ENCODE measurements at regions not wholly inside any gene's neighbourhood (a gene's known extent, or its start where the extent isn't known, plus 50 kb on each side); places are given as distances from the start of the nearest gene placed in this dataset.

GRCh38 chr18:68436485-68436884 is 278.4 kb downstream of the TMX3 start:
- H3K9me3 Mint-ChIP-seq = peaks cover 4% of the 10 kb centered on the region
- peaks cover 2% of the 10 kb centered on the region for H3K4me1 Mint-ChIP-seq
- no peaks in the 10 kb centered on the region for H3K36me3 Mint-ChIP-seq
- no peak overlapping the region for H3K27ac Mint-ChIP-seq
- H3K4me3 Mint-ChIP-seq = no peak overlapping the region
- H3K27me3 Mint-ChIP-seq = no peaks in the 10 kb centered on the region
- DNase-seq = no peak

DNA sequence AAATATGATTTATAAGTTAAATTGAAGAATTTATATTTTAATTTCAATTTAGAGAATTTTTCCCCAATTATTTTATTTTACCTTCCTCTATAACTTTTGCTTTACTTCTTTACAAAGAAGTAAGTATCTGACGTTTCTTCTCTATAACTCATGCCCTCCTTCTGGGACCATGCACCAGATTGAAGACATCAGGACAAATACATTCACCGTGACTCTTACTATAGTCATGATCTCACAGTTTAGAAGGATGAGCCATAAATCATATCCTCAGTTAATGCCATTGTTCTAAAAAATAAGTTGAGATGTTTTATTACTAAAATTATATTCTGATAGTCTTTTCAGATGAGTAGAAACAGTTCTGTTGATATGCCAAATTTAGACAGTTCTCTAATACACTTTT is 279.3 kb downstream of the TMX3 start:
- no peak for DNase-seq
- no peak overlapping the region for H3K4me3 Mint-ChIP-seq
- H3K9me3 Mint-ChIP-seq = peaks cover 4% of the 10 kb centered on the region
- no peak overlapping the region for H3K27ac Mint-ChIP-seq
- H3K27me3 Mint-ChIP-seq = no peaks in the 10 kb centered on the region
- peaks cover 2% of the 10 kb centered on the region for H3K4me1 Mint-ChIP-seq
- no peaks in the 10 kb centered on the region for H3K36me3 Mint-ChIP-seq

- Mint-ChIP-seq H3K4me1 (peaks cover 2% of the 10 kb centered on the region), H3K27ac (no peak overlapping the region), H3K36me3 (no peaks in the 10 kb centered on the region), H3K27me3 (no peaks in the 10 kb centered on the region), H3K4me3 (no peak overlapping the region), H3K9me3 (no peaks in the 10 kb centered on the region)
- no peak for DNase-seq
Observed at GRCh38 chr18:68431922-68432198, 283.0 kb downstream of the TMX3 start.

- no peaks in the 10 kb centered on the region for H3K36me3 Mint-ChIP-seq
Observed at GRCh38 chr18:68431111-68431921, 283.6 kb downstream of the TMX3 start.

DNA sequence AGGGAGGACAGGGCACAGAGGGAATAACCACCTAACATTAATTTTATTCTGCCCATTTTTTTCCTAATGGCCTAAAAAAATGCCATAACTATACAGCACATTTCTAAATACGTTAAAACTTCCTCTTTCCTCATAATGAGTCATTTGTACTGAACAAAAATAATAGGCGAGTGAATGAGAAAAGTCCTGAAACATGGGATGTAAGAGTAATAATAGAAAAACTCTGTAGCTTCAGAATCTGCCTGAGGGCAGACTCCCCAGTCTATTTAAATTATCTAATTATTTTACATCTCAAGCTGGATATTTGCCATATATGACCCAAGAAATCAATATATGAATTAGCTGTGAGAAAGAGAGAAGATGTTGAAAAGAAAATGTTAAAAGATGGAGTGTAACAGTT is 285.1 kb downstream of the TMX3 start:
- H3K27me3 Mint-ChIP-seq = no peaks in the 10 kb centered on the region
- no peak overlapping the region for H3K27ac Mint-ChIP-seq
- no peaks in the 10 kb centered on the region for H3K9me3 Mint-ChIP-seq
- H3K36me3 Mint-ChIP-seq = no peaks in the 10 kb centered on the region
- DNase-seq = no peak
- no peaks in the 10 kb centered on the region for H3K4me1 Mint-ChIP-seq
- no peak overlapping the region for H3K4me3 Mint-ChIP-seq

More at GRCh38 chr18:68431111-68431921, 283.6 kb downstream of the TMX3 start:
- no peak for DNase-seq
- Mint-ChIP-seq H3K4me3 (no peak overlapping the region), H3K27me3 (no peaks in the 10 kb centered on the region), H3K4me1 (no peaks in the 10 kb centered on the region), H3K9me3 (no peaks in the 10 kb centered on the region), H3K27ac (no peak overlapping the region)

DNA sequence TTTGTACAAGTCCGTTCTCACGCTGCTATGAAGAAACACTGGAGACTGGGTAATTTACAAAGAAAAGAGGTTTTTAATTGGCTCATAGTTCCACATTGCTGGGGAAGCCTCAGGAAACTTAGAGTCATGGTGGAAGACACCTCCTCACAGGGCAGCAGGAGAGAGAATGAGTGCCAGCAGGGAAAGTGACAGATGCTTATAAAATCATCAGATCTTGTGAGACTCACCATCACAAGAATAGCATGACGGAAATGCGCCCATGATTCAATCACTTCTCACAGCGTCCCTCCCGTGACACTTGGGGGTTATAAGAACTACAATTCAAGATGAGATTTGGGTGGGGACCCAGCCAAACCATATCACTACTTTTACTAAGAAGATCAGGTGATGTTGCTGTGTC is 285.8 kb downstream of the TMX3 start:
- Mint-ChIP-seq H3K36me3 (no peaks in the 10 kb centered on the region), H3K27ac (no peak overlapping the region), H3K27me3 (no peaks in the 10 kb centered on the region), H3K4me3 (no peak overlapping the region), H3K4me1 (no peaks in the 10 kb centered on the region), H3K9me3 (no peaks in the 10 kb centered on the region)
- no peak for DNase-seq

- H3K36me3 Mint-ChIP-seq = no peaks in the 10 kb centered on the region
- no peak overlapping the region for H3K27ac Mint-ChIP-seq
Observed at GRCh38 chr18:68428661-68429060, 286.2 kb downstream of the TMX3 start.

GRCh38 chr18:68427951-68428401 is 286.9 kb downstream of the TMX3 start:
- H3K36me3 Mint-ChIP-seq = no peaks in the 10 kb centered on the region
- no peak for DNase-seq
- no peaks in the 10 kb centered on the region for H3K9me3 Mint-ChIP-seq
- H3K27ac Mint-ChIP-seq = no peak overlapping the region
- H3K27me3 Mint-ChIP-seq = no peaks in the 10 kb centered on the region
- no peaks in the 10 kb centered on the region for H3K4me1 Mint-ChIP-seq
- no peak overlapping the region for H3K4me3 Mint-ChIP-seq

More at GRCh38 chr18:68428661-68429060, 286.2 kb downstream of the TMX3 start:
- no peaks in the 10 kb centered on the region for H3K4me1 Mint-ChIP-seq
- no peak for DNase-seq
- no peak overlapping the region for H3K4me3 Mint-ChIP-seq
- no peaks in the 10 kb centered on the region for H3K27me3 Mint-ChIP-seq
- no peaks in the 10 kb centered on the region for H3K9me3 Mint-ChIP-seq

- Mint-ChIP-seq H3K27ac (no peak overlapping the region), H3K4me3 (no peak overlapping the region), H3K4me1 (no peaks in the 10 kb centered on the region), H3K9me3 (no peaks in the 10 kb centered on the region), H3K36me3 (no peaks in the 10 kb centered on the region), H3K27me3 (no peaks in the 10 kb centered on the region)
- DNase-seq = no peak
Observed at GRCh38 chr18:68426731-68427315, 288.1 kb downstream of the TMX3 start.

- Mint-ChIP-seq H3K4me1 (no peaks in the 10 kb centered on the region), H3K27me3 (no peaks in the 10 kb centered on the region), H3K27ac (no peak overlapping the region), H3K4me3 (no peak overlapping the region), H3K36me3 (no peaks in the 10 kb centered on the region), H3K9me3 (no peaks in the 10 kb centered on the region)
- DNase-seq = no peak
Observed at GRCh38 chr18:68418881-68419280, 296.0 kb downstream of the TMX3 start.

GRCh38 chr18:68418226-68418868 is 296.6 kb downstream of the TMX3 start:
- Mint-ChIP-seq H3K9me3 (no peaks in the 10 kb centered on the region), H3K27ac (no peak overlapping the region)

DNA sequence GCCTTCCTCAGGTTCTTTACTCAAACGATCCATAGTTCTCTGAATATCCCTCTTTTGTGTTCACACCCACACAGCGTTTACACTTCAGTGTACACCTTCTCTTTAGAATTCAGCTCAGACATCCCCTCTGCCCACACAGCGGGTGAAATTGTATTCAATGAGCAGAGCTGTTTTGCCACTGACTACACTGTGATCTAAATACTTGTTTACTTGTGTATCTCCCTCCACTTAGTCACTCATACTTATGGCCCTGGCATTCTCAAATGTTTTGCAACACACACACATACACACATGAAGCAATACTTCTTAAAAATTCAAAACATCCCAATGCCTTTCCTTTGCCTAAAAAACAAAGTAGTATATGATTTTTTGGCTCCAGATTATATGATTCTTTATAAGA is 297.1 kb downstream of the TMX3 start:
- H3K27me3 Mint-ChIP-seq = no peaks in the 10 kb centered on the region

More at GRCh38 chr18:68418226-68418868, 296.6 kb downstream of the TMX3 start:
- H3K27me3 Mint-ChIP-seq = no peaks in the 10 kb centered on the region
- no peaks in the 10 kb centered on the region for H3K36me3 Mint-ChIP-seq
- no peaks in the 10 kb centered on the region for H3K4me1 Mint-ChIP-seq
- no peak for DNase-seq
- no peak overlapping the region for H3K4me3 Mint-ChIP-seq

GRCh38 chr18:68417166-68417799 is 297.6 kb downstream of the TMX3 start:
- H3K27me3 Mint-ChIP-seq = no peaks in the 10 kb centered on the region
- no peak overlapping the region for H3K27ac Mint-ChIP-seq
- H3K4me3 Mint-ChIP-seq = no peak overlapping the region
- no peaks in the 10 kb centered on the region for H3K4me1 Mint-ChIP-seq
- H3K9me3 Mint-ChIP-seq = no peaks in the 10 kb centered on the region
- no peaks in the 10 kb centered on the region for H3K36me3 Mint-ChIP-seq
- DNase-seq = no peak

More for the DNA sequence above, 297.1 kb downstream of the TMX3 start:
- Mint-ChIP-seq H3K36me3 (no peaks in the 10 kb centered on the region), H3K4me1 (no peaks in the 10 kb centered on the region), H3K27ac (no peak overlapping the region), H3K4me3 (no peak overlapping the region), H3K9me3 (no peaks in the 10 kb centered on the region)
- no peak for DNase-seq

DNA sequence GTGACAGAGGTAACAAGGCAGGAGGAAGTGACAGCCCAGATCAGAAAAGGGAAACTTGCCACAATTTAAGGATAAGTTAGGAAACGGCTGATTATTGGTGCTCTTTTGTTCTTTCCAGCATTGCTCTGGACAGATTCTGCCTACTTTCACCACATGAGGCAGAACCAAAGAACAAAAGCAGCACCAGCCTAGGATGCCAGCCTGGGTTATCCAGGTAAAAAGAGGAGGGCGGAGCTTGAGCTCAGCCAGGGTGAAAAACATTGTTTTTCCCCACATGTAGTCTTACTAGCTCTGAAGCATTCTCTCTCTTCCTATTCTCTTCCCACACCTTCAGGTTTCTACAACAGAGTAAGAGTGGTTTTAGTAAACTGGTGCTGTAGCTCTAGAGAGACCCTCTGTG is 300.5 kb downstream of the TMX3 start:
- Mint-ChIP-seq H3K36me3 (no peaks in the 10 kb centered on the region), H3K9me3 (no peaks in the 10 kb centered on the region), H3K4me3 (no peak overlapping the region), H3K4me1 (no peaks in the 10 kb centered on the region), H3K27ac (no peak overlapping the region), H3K27me3 (no peaks in the 10 kb centered on the region)
- no peak for DNase-seq

DNA sequence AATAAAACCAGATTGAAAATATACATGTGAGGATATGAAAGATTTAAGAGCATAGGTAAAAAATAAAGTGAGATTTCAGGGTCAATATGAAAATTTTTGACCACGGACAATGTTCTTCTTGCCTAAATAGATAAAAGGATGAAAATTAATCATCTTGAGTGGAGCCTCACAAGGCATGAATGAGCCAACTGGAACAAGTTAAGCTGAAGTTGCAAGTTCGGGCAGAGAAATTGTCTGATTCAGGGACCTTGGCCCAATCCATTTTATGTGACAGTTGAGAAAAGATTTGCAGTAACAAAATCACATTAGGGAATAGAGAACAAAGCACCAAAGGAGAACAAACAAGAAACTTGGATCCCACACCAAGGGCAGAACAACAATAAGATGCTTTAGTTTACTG is 305.3 kb downstream of the TMX3 start:
- H3K4me1 Mint-ChIP-seq = no peaks in the 10 kb centered on the region
- H3K4me3 Mint-ChIP-seq = no peak overlapping the region
- H3K27ac Mint-ChIP-seq = no peak overlapping the region
- H3K9me3 Mint-ChIP-seq = no peaks in the 10 kb centered on the region
- H3K27me3 Mint-ChIP-seq = no peaks in the 10 kb centered on the region
- DNase-seq = no peak
- no peaks in the 10 kb centered on the region for H3K36me3 Mint-ChIP-seq
